ENCODE measurements at regions not wholly inside any gene's neighbourhood (a gene's known extent, or its start where the extent isn't known, plus 50 kb on each side); places are given as distances from the start of the nearest gene placed in this dataset.

- ATAC-seq (no peak), DNase-seq (ENCODE audit: low read depth, low spot score) (no peak), FAIRE-seq (no peak)
- H3K79me2 ChIP-seq (ENCODE audit: control insufficient read depth, insufficient read depth, low read length) = no peaks in the 10 kb centered on the region
- H3K4me3 ChIP-seq = no peak overlapping the region
- TF ChIP-seq MTA2 (IDR thresholded peaks at IDR 0.05; ENCODE audit: low read depth) = no peak
- TF ChIP-seq CHD1 (IDR thresholded peaks at IDR 0.05; ENCODE audit: low read depth, low read length) = no peak
- H3K9me3 ChIP-seq (replicated peaks; ENCODE audit: control insufficient read depth, insufficient read depth, low read length) = no peaks in the 10 kb centered on the region
- intact Hi-C loops (cut with micrococcal nuclease; ENCODE audit: unreplicated experiment) (no loop called here), in situ Hi-C loops (cut with MboI) (no loop called here)
- no peaks in the 10 kb centered on the region for H3K27me3 ChIP-seq (replicated peaks in 1 of 2; ENCODE audit: control insufficient read depth in 2 of 2, insufficient read depth in 2 of 2, low read length in 1 of 2)
- ChIA-PET SMC1A (ENCODE audit: uncharacterized antibody, unreplicated experiment) (no interaction called here), POLR2A (no interaction called here), RAD21 (ENCODE audit: unreplicated experiment) (no interaction called here), CTCF (no interaction called here)
- H3K27ac ChIP-seq (ENCODE audit: control insufficient read depth, insufficient read depth) = no peak overlapping the region
- no peaks in the 10 kb centered on the region for H3K36me3 ChIP-seq (ENCODE audit: control insufficient read depth in 2 of 2, insufficient read depth in 2 of 2, low read length in 1 of 2)
- H3K4me1 ChIP-seq (ENCODE audit: control insufficient read depth, insufficient read depth, low read length) = no peaks in the 10 kb centered on the region
- no TSS peak for BruUV-seq (replicated peaks)
- no peaks in the 10 kb centered on the region for H4K20me1 ChIP-seq (ENCODE audit: control insufficient read depth, insufficient read depth)
- 36% methylated on average over 8 of the region's 8 CpGs for WGBS (ENCODE audit: insufficient coverage, insufficient replicate concordance, low lambda C conversion rate, missing lambda C conversion rate)
- no peak overlapping the region for H3K4me2 ChIP-seq (ENCODE audit: control insufficient read depth, insufficient read depth)
- no peak overlapping the region for H2AFZ ChIP-seq (ENCODE audit: control insufficient read depth, low read depth, low read length)
- no peak overlapping the region for H3K9ac ChIP-seq (ENCODE audit: control insufficient read depth, insufficient read depth, low read length)
Measured at GRCh38 chr12:13887779-13888388, 93.5 kb downstream of the GRIN2B start.

GRCh38 chr12:13882176-13882575 lies 99.2 kb downstream of the GRIN2B start:
- ChIA-PET SMC1A (ENCODE audit: uncharacterized antibody, unreplicated experiment) (interaction anchor here (0.9 kb wide), 1 partner anchor 41 kb away, joined by 4 read pairs; no protein-coding TSS in a partner anchor), POLR2A (no interaction called here), RAD21 (ENCODE audit: unreplicated experiment) (no interaction called here), CTCF (interaction anchor here (1.0 kb wide), 1 partner anchor 18 kb away, joined by 3 read pairs; no protein-coding TSS in a partner anchor)
- in situ Hi-C loops (cut with MboI) = no loop called here
- H3K9ac ChIP-seq (ENCODE audit: control insufficient read depth, insufficient read depth, low read length) = no peak overlapping the region
- H3K27ac ChIP-seq (ENCODE audit: control insufficient read depth, insufficient read depth) = no peak overlapping the region
- no peaks in the 10 kb centered on the region for H4K20me1 ChIP-seq (ENCODE audit: control insufficient read depth, insufficient read depth)
- no peaks in the 10 kb centered on the region for H3K9me3 ChIP-seq (replicated peaks; ENCODE audit: control insufficient read depth, insufficient read depth, low read length)
- H2AFZ ChIP-seq (ENCODE audit: control insufficient read depth, low read depth, low read length) = no peak overlapping the region
- 34% methylated on average over 4 of the region's 4 CpGs for WGBS (ENCODE audit: insufficient coverage, insufficient replicate concordance, low lambda C conversion rate, missing lambda C conversion rate)
- FAIRE-seq = no peak
- no TSS peak for BruUV-seq (replicated peaks)
- no peak for ATAC-seq
- no peaks in the 10 kb centered on the region for H3K27me3 ChIP-seq (replicated peaks in 1 of 2; ENCODE audit: control insufficient read depth in 2 of 2, insufficient read depth in 2 of 2, low read length in 1 of 2)
- H3K4me2 ChIP-seq (ENCODE audit: control insufficient read depth, insufficient read depth) = no peak overlapping the region
- intact Hi-C loops (cut with micrococcal nuclease; ENCODE audit: unreplicated experiment) = no loop called here
- H3K36me3 ChIP-seq (ENCODE audit: control insufficient read depth in 2 of 2, insufficient read depth in 2 of 2, low read length in 1 of 2) = no peaks in the 10 kb centered on the region
- no peaks in the 10 kb centered on the region for H3K79me2 ChIP-seq (ENCODE audit: control insufficient read depth, insufficient read depth, low read length)
- no peak overlapping the region for H3K4me3 ChIP-seq
- DNase-seq (ENCODE audit: low read depth, low spot score) = no peak
- H3K4me1 ChIP-seq (ENCODE audit: control insufficient read depth, insufficient read depth, low read length) = no peaks in the 10 kb centered on the region
- TF ChIP-seq HDAC6 (IDR thresholded peaks at IDR 0.05; ENCODE audit: unreplicated experiment) (no peak), ATF2 (IDR thresholded peaks at IDR 0.05; ENCODE audit: low read length) (no peak), MTA2 (IDR thresholded peaks at IDR 0.05; ENCODE audit: low read depth) (no peak), NFXL1 (IDR thresholded peaks at IDR 0.05; ENCODE audit: borderline replicate concordance) (no peak), BHLHE40 (IDR thresholded peaks at IDR 0.05; ENCODE audit: borderline replicate concordance in 1 of 2, low read depth in 2 of 2, low read length in 1 of 2) (no peak), ASH2L (IDR thresholded peaks at IDR 0.05; ENCODE audit: borderline replicate concordance, low read depth) (no peak), RBBP5 (conservative IDR thresholded peaks at IDR 0.05) (no peak), ZNF274 (IDR thresholded peaks at IDR 0.05; ENCODE audit: insufficient read depth, insufficient read length) (no peak), CBX5 (IDR thresholded peaks at IDR 0.05; ENCODE audit: low read depth) (no peak), EGR1 (IDR thresholded peaks at IDR 0.05; ENCODE audit: borderline replicate concordance in 1 of 2, low read depth in 2 of 2, low read length in 2 of 2) (no peak), NBN (IDR thresholded peaks at IDR 0.05) (no peak), EP300 (IDR thresholded peaks at IDR 0.05; ENCODE audit: borderline replicate concordance in 1 of 2, control insufficient read depth in 1 of 2, low read depth in 2 of 2, low read length in 2 of 2) (no peak), MTA3 (IDR thresholded peaks at IDR 0.05; ENCODE audit: borderline replicate concordance, low read length) (no peak), YY1 (IDR thresholded peaks at IDR 0.05; ENCODE audit: low read depth, low read length) (no peak), SIX5 (IDR thresholded peaks at IDR 0.05; ENCODE audit: low read depth, low read length, severe bottlenecking) (no peak), RAD51 (IDR thresholded peaks at IDR 0.05) (no peak), CHD4 (IDR thresholded peaks at IDR 0.05) (no peak)

Measured in GM12878 (cell line).